SJCRH30 (cell line): ENCODE measurements at regions not wholly inside any gene's neighbourhood (a gene's known extent, or its start where the extent isn't known, plus 50 kb on each side); places are given as distances from the start of the nearest gene placed in this dataset.

Source experiments
- DNase-seq, 2 experiments: peaks; one replicate each; pipeline ENCODE4 v3.0.0-alpha.2; 2015 to 2020
- H3K27ac ChIP-seq: fragments of 250-450 bp; sonication (Bioruptor Pico); 2 replicates; pipeline ENCODE4 v1.5.1; 2020; ENCODE audit warnings: mild to moderate bottlenecking, moderate library complexity
- H3K27me3 ChIP-seq: fragments of 250-450 bp; sonication (Bioruptor Pico); 2 replicates; pipeline ENCODE4 v1.5.1; 2020; ENCODE audit warnings: mild to moderate bottlenecking, moderate library complexity
- H3K36me3 ChIP-seq: fragments of 250-450 bp; sonication (Bioruptor Pico); 2 replicates; pipeline ENCODE4 v1.5.1; 2020; ENCODE audit warnings: mild to moderate bottlenecking, moderate library complexity
- H3K4me1 ChIP-seq: fragments of 250-450 bp; sonication (Bioruptor Pico); 2 replicates; pipeline ENCODE4 v1.5.1; 2020; ENCODE audit warnings: mild to moderate bottlenecking, moderate library complexity
- H3K4me3 ChIP-seq: fragments of 250-450 bp; sonication (Bioruptor Pico); 2 replicates; pipeline ENCODE4 v1.5.1; 2020; ENCODE audit warnings: mild to moderate bottlenecking, moderate library complexity
- H3K9me3 ChIP-seq: fragments of 250-450 bp; sonication (Bioruptor Pico); replicated peaks from 2 replicates; pipeline ENCODE4 v1.5.1; 2020; ENCODE audit warnings: mild to moderate bottlenecking, moderate library complexity

DNA sequence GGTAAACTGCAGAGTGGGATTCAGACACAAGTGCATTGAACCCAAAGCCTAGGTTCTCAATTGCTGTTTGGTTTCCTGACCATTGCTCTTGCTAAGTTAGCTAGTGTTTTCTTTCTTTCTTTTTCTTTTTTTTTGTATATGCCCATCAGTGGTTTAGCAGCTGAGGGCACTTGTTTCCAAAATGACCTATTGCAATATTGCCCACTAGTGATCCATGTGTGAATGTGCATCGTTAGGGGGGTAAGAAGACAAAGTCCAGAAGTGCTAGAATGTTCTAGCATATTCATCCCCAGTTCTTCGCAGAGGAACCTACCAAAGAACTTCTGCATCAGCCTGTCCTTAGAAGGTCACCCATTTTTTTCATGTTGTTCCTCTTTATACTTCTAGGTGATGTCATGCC, 252.8 kb upstream of the GPR26 start:
- Histone ChIP-seq H3K4me3 (no peak overlapping the region), H3K9me3 (no peaks in the 10 kb centered on the region), H3K27me3 (no peaks in the 10 kb centered on the region), H3K36me3 (no peaks in the 10 kb centered on the region), H3K4me1 (no peaks in the 10 kb centered on the region), H3K27ac (no peak overlapping the region)
- DNase-seq = no peak

DNA sequence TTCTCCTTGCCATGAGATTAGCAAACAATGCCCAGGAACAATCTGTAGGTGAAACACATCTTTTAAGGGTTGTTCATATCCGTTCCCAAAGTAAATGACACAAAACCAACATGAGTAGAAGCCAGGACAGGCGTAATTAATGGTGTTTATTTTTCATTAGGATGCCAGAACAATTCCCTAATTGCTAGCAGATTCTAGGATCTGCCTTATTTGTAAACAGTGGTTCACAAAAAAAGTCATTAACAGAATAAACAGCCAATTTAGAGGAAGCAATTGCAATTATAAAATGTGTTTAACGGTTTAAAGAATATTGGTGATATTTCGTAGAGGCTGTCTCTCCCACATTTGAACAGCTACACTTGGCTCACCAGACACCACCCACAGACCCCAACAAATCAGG, 250.6 kb upstream of the GPR26 start:
- no peaks in the 10 kb centered on the region for H3K36me3 ChIP-seq
- no peaks in the 10 kb centered on the region for H3K4me1 ChIP-seq
- H3K27ac ChIP-seq = no peak overlapping the region
- no peak overlapping the region for H3K4me3 ChIP-seq
- H3K27me3 ChIP-seq = no peaks in the 10 kb centered on the region
- no peak for DNase-seq
- H3K9me3 ChIP-seq = no peaks in the 10 kb centered on the region

DNA sequence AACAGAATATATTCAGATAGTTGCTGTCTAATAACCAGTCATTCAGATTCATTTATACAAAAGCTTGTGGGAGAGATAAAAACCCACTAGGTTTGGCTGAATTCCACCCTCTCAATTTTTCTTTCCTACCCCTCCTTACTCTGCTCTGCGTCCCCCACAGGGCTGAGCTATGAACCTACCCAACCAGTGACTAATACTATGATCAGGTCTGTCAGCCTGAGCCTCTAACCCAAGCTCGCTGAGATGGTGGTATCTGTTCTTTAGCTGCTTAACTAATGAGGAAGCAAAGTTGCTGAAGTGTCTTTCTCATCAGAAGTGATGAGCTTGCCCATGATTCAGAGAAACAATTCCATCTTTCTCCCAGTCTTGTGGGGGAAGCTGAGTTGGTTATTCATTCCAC, 248.7 kb upstream of the GPR26 start:
- no peaks in the 10 kb centered on the region for H3K4me1 ChIP-seq
- DNase-seq = no peak

DNA sequence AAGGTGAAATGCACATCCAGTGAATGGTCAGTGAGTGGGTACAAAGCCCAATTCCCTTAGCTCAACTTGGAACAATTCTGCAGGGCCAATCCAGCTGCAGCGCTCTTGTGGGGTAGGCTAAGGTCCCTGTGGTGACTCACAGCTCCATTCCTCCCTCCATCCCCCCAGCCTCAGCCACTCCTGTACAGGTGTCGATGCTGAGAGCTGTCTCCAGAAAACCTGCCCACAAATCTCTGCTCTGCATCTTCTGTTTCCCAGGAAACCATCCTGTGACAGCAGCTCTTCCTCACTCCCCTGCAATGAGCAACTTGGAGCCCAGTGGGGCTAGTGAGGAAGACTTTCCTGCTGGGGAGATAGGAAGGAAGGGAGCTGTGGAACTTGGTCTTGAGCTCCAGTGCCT, 244.7 kb upstream of the GPR26 start:
- no peak for DNase-seq
- no peak overlapping the region for H3K4me3 ChIP-seq
- H3K27me3 ChIP-seq = no peaks in the 10 kb centered on the region; the same call in 1 of the 2 replicates
- no peaks in the 10 kb centered on the region for H3K9me3 ChIP-seq
- H3K36me3 ChIP-seq = no peaks in the 10 kb centered on the region
- H3K4me1 ChIP-seq = no peaks in the 10 kb centered on the region
- H3K27ac ChIP-seq = no peak overlapping the region

More for the DNA sequence above, 248.7 kb upstream of the GPR26 start:
- Histone ChIP-seq H3K36me3 (no peaks in the 10 kb centered on the region), H3K9me3 (no peaks in the 10 kb centered on the region), H3K27ac (no peak overlapping the region), H3K4me3 (no peak overlapping the region), H3K27me3 (no peaks in the 10 kb centered on the region)

DNA sequence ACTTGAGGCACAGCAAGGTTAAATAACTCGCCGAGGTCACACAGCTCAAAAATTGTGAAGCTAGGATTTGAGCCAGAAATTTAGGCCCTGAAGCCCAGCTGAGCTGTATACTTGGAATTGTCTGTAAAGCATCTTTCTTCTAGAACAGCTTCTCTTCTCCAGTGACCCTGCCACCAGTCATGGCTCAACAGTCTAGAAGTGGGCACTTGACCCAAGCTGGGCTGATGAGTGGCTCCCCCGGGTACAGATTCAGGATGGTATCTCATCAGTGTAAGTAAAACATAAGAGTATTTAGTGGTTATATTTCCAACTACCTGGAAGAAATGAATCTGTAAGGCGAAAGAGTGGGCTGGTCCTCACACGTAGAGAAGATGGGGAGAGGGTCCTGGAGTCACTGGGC, 243.9 kb upstream of the GPR26 start:
- Histone ChIP-seq H3K9me3 (no peaks in the 10 kb centered on the region), H3K27ac (no peak overlapping the region), H3K36me3 (no peaks in the 10 kb centered on the region), H3K27me3 (no peaks in the 10 kb centered on the region; the same call in 1 of the 2 replicates), H3K4me1 (no peaks in the 10 kb centered on the region), H3K4me3 (no peak overlapping the region)
- no peak for DNase-seq

DNA sequence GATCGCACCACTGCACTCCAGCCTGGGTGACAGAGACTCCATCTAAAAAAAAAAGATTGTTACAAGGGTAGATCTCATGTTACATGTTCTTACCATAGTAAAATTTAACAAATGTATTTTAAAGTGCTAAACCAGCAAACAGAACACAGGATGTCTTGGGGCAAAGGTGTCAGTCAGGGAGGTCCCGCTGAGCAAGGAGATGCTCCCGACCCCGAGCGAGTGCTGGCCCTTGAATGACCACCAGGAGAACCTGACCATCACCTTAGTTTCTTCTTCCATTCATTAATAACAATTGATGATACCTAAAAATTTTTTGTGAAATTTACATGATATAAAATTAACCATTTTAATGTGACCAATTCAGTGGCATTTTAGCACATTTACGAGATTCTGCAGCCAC, 241.6 kb upstream of the GPR26 start:
- Histone ChIP-seq H3K4me3 (no peak overlapping the region), H3K36me3 (no peaks in the 10 kb centered on the region), H3K4me1 (no peaks in the 10 kb centered on the region), H3K27ac (no peak overlapping the region), H3K27me3 (peaks cover 4% of the 10 kb centered on the region; the same call in 1 of the 2 replicates), H3K9me3 (no peaks in the 10 kb centered on the region)
- DNase-seq = no peak

DNA sequence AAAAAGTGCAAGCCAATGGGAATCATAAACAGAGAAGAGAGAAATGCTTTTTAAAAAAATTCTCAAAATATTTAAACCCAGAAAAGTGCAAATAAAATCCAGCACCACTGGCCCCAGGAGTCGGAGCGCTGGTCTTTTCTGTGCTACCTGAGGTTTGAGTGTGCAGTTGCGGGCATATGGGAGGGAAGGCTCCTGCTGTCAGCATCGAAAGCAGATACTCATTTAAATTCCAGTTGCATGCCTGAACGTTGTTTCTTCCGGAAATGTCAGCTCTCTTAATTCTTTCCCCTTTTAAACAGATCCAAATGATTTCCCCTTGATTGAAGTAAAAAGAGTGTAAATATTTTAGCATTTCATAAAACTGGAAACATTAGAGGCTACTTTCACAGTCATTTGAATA, 240.5 kb upstream of the GPR26 start:
- Histone ChIP-seq H3K27ac (no peak overlapping the region), H3K27me3 (peaks cover 4% of the 10 kb centered on the region; the same call in 1 of the 2 replicates), H3K9me3 (no peaks in the 10 kb centered on the region), H3K4me3 (no peak overlapping the region), H3K36me3 (no peaks in the 10 kb centered on the region), H3K4me1 (no peaks in the 10 kb centered on the region)
- DNase-seq = no peak

DNA sequence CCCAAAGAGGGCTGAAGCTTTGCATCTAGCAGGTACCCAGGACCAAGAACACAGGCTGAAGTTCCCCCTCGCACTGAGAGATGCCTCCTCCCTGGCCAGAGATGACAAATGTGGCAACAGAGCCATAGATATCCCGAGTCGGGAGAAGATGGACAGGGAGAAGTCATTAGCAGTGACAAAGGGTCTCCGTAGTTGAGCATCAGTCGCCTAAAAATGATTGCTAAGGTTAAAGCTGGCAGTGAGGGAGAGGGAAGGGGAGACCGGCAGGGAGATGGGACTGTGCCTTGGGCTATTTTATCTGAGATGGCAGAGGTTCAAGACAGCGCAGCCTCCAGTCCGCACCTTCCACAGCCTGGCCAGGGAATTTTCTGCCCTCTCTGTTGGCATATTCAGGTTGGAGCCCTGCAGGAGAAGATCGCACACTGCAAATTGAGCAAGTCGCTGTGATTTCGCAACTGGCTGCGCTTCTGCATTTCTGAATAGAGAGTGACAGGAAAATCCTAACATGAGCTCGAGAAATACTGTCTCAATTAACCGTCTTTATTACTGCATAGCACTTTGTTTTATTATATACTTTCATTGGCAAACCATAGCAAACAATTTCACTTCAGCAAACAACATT, 238.9 kb upstream of the GPR26 start:
- Histone ChIP-seq H3K9me3 (no peaks in the 10 kb centered on the region), H3K4me3 (no peak overlapping the region), H3K27me3 (peaks cover 4% of the 10 kb centered on the region; the same call in 1 of the 2 replicates), H3K36me3 (no peaks in the 10 kb centered on the region), H3K27ac (no peak overlapping the region), H3K4me1 (no peaks in the 10 kb centered on the region)
- no peak for DNase-seq

DNA sequence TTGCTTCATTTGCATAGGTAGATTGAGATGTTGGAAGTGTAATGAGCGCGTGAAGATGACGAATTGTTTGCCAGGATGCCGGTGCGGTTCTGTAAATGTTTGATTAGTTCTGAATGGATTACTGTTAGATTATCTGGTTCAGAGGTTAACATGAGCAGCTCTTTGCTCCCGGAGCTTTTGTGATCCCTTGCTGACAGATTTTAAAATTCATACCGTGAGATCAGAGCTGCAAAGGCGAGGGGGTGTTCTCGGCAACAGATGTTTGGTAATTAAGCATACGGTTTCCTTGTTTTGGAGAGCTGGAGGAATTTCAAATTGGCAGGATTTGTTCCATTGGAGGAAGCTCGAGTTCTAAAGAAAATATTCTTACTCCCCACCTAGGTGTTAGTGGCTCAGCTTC, 237.8 kb upstream of the GPR26 start:
- no peak overlapping the region for H3K4me3 ChIP-seq
- no peaks in the 10 kb centered on the region for H3K36me3 ChIP-seq
- H3K9me3 ChIP-seq = no peaks in the 10 kb centered on the region
- no peaks in the 10 kb centered on the region for H3K4me1 ChIP-seq
- no peak for DNase-seq
- H3K27ac ChIP-seq = no peak overlapping the region
- H3K27me3 ChIP-seq = peaks cover 4% of the 10 kb centered on the region; the same call in 1 of the 2 replicates

DNA sequence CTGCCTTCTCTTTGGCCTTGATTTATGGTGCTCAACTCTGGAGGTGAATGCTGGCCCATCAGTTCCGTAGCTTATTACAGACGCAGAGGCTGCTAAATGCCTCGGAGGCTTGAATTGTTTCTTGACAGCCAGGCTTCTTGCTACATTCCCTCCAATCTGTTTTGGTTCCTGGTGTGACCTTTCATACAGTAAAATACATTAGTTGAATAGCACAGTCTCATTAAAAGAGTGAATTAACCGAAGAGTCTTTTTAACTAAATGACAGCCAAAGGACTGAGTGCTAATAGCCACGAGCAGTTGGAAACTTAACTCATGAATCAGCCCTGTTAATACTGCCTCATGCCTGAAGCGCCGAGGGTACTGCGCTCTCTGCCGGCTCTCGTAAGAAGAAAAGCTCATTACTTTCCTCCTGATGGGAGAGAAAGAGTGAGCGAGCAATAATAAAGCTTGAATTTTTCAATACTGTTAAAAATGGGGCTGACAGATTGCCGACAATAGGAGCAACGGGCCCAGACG, 236.4 kb upstream of the GPR26 start:
- DNase-seq = no peak
- peaks cover 4% of the 10 kb centered on the region; the same call in 1 of the 2 replicates for H3K27me3 ChIP-seq
- H3K4me1 ChIP-seq = no peaks in the 10 kb centered on the region
- no peak overlapping the region for H3K27ac ChIP-seq
- H3K36me3 ChIP-seq = no peaks in the 10 kb centered on the region
- no peaks in the 10 kb centered on the region for H3K9me3 ChIP-seq
- no peak overlapping the region for H3K4me3 ChIP-seq

DNA sequence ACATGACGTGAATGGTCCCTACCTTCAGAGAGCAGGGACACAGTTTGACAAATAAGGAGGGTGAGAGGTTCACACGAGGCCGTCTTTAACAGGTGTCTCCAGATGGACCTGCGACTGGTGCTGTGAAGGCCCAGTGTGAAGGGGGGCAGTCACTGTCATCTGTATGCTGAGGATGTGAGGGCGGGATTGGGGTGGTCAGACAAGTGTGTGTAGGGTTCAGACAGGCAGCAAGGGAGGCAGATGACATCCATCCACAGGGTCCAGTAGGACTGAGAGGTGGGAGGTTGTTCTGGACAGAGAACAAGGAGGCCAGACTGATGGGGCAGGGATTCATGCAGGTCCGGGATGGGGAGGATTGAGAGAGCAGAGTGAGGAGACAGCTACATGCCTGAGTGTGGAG, 232.6 kb upstream of the GPR26 start:
- H3K4me3 ChIP-seq = no peak overlapping the region
- no peaks in the 10 kb centered on the region for H3K27me3 ChIP-seq
- H3K36me3 ChIP-seq = no peaks in the 10 kb centered on the region
- no peak overlapping the region for H3K27ac ChIP-seq
- DNase-seq = no peak
- no peaks in the 10 kb centered on the region for H3K4me1 ChIP-seq
- no peaks in the 10 kb centered on the region for H3K9me3 ChIP-seq

DNA sequence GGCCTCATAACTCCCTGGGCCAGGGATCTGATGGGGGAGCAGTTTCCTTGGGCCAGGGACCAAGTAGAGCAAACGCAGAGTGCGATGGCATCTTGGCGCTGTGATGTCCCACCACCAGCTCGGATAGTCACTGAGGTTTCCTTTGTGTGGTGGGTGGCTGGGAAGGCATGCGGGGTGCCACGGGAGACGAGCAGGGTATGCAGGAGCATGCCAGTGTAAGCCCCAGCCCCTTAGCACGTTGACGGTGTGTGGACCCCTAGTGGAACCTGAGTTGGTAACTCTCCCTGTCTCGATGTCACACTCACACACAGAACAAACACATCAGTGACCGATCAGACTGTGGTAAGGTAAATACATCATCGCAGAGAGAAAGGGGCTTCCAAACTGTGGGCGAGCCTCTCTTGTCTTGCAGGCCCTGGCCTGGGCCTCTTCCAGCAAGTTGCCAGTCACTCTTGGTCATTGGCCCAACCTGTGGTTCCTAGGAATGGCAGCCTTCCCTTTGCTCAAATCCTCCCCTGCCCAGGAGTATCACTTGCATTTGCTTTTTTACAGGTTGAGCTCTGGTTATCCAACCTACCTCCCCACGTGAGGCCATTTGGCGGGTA, 231.6 kb upstream of the GPR26 start:
- no peaks in the 10 kb centered on the region for H3K9me3 ChIP-seq
- no peaks in the 10 kb centered on the region for H3K27me3 ChIP-seq
- no peak for DNase-seq
- H3K36me3 ChIP-seq = no peaks in the 10 kb centered on the region
- no peak overlapping the region for H3K4me3 ChIP-seq
- H3K27ac ChIP-seq = no peak overlapping the region
- no peaks in the 10 kb centered on the region for H3K4me1 ChIP-seq

DNA sequence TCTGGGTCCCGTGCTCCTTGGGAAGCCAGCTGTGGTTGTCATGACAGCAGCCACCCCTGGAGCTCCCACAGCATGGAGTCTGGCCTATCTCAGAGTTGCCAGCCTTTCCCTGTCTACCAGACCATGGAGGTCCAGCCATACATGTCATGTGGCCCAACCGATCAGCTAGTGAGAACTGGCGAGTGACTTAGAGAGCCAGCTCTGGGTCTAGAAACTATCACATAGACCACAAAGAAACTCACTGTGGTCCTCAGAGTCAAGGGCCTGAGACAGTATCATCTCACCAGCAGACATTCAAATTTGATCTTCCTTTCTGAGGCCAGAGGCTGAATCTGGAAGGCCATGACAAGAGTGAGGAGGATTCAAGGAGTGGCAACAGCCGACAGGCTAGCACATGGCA, 223.3 kb upstream of the GPR26 start:
- H3K36me3 ChIP-seq = no peaks in the 10 kb centered on the region
- H3K27ac ChIP-seq = no peak overlapping the region
- DNase-seq = no peak
- no peaks in the 10 kb centered on the region for H3K4me1 ChIP-seq
- H3K27me3 ChIP-seq = no peaks in the 10 kb centered on the region
- H3K4me3 ChIP-seq = no peak overlapping the region
- no peaks in the 10 kb centered on the region for H3K9me3 ChIP-seq

DNA sequence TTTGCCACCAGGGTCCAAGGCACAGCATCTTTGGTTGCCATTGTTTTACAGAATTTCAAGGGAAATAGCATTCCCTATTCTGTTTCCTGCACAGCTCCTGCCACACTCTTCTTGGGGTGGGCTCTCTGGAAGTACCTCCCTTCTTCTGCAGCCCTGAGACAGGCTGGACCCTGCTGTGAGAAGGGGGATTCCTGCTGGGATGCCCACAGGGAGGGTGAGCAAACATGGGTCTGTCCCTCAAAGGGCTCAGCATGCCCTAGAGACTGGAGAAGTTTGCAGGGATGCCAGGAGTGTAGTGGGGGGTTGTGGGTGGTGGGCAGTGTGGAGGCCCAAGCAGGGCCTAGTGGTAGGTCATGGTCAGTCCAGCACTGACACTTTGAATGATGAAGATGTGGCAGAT, 222.2 kb upstream of the GPR26 start:
- Histone ChIP-seq H3K36me3 (no peaks in the 10 kb centered on the region), H3K27me3 (no peaks in the 10 kb centered on the region), H3K9me3 (no peaks in the 10 kb centered on the region), H3K4me3 (no peak overlapping the region), H3K4me1 (no peaks in the 10 kb centered on the region), H3K27ac (no peak overlapping the region)
- DNase-seq = no peak

DNA sequence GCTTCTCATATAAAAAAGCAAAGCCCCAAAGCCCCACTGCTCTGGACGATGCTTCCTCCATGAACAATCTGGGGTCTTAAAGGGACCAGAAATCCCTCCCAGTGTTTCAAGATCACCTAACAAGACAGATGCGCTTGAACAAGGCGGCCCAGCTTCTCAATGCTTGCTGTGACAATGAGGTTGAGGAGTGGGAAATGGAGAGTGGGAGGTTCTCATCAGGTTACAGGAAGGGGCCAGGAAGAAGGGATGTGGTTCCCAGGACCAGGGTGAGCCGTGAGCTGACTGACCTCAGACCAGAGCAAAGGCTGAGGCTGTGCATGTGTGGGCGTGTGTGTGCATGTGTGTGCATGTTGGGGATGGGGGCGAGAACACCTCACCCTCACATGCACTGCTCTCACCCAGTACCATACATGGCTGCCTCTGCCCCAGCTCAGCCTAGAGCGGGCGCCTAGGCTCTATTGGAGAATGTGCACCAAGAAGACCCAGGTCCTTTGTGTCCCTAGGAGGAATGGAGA, 220.8 kb upstream of the GPR26 start:
- no peak for DNase-seq
- Histone ChIP-seq H3K27me3 (no peaks in the 10 kb centered on the region), H3K4me3 (no peak overlapping the region), H3K9me3 (no peaks in the 10 kb centered on the region), H3K4me1 (no peaks in the 10 kb centered on the region), H3K27ac (no peak overlapping the region), H3K36me3 (no peaks in the 10 kb centered on the region)
